ENCODE measurements at regions not wholly inside any gene's neighbourhood (a gene's known extent, or its start where the extent isn't known, plus 50 kb on each side); places are given as distances from the start of the nearest gene placed in this dataset.
A peak's percentile ranks its signal among the peaks of the same experiment; 100 is the strongest.
"Not testable (repeated sequence)": the region's sequence is repeated elsewhere in the genome, so short reads cannot be mapped to it uniquely, and the experiment has no call there.

DNA sequence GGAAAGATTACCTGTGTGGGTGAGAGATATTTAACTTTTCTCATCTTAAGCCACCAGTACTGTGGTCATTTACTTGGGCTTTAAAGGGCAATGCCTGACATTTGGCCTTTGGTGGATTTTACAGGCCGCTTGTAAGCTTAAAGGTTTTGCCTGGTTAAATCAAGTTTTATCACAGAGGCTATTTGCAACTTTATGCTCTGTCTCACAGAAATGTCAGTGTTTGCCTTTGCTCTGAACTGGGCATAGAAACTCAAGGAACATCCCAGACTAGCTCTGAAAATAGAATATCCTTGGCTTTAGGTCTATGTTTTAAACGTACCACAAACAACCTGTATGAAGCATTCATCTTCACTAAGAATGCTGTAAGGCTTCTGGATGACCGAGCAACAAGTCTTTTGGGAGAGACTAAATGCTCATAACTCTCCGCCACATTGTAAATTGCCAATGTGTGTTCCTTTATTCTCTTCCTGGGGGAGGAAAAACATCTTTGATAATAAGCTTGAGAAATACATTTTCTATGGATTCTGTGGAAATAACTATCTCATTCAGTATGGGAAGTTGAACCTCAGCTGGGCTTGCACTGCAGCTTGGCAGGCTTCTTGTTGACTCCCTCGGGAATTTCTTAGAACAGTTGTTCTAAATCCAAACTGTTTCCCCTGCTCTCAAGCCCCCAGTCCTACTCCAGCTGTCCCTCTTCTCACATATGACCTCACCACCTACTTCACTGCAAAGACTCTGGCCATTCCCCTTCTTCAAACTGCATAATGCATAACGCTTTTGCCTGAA lies 105.8 kb upstream of the WDR44 start:
- intact Hi-C loops (cut with DNase I), result no loop called here
- DNase-seq, result peak in 2 of 5 donors; percentile 13 to 17
- WGBS, 3 donors, result 26 to 31% (median 30%) methylated on average over 6 of the region's 6 CpGs
- TF ChIP-seq POLR2A (IDR thresholded peaks at IDR 0.05) (no peak), EP300 (IDR thresholded peaks at IDR 0.05) (no peak)
- TF ChIP-seq, protein P1, sequence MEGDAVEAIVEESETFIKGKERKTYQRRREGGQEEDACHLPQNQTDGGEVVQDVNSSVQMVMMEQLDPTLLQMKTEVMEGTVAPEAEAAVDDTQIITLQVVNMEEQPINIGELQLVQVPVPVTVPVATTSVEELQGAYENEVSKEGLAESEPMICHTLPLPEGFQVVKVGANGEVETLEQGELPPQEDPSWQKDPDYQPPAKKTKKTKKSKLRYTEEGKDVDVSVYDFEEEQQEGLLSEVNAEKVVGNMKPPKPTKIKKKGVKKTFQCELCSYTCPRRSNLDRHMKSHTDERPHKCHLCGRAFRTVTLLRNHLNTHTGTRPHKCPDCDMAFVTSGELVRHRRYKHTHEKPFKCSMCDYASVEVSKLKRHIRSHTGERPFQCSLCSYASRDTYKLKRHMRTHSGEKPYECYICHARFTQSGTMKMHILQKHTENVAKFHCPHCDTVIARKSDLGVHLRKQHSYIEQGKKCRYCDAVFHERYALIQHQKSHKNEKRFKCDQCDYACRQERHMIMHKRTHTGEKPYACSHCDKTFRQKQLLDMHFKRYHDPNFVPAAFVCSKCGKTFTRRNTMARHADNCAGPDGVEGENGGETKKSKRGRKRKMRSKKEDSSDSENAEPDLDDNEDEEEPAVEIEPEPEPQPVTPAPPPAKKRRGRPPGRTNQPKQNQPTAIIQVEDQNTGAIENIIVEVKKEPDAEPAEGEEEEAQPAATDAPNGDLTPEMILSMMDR (IDR thresholded peaks at IDR 0.05), result no peak
- no peaks in the 10 kb centered on the region for H3K36me3 ChIP-seq
- peak overlapping the region in 1 of 2 donors; percentile 49 for H3K27ac ChIP-seq
- no peaks in the 10 kb centered on the region for H3K27me3 ChIP-seq
- no peaks in the 10 kb centered on the region for H3K9me3 ChIP-seq
- no peaks in the 10 kb centered on the region for H3K4me1 ChIP-seq (ENCODE audit: insufficient read depth)
- no peak overlapping the region for H3K4me3 ChIP-seq

DNA sequence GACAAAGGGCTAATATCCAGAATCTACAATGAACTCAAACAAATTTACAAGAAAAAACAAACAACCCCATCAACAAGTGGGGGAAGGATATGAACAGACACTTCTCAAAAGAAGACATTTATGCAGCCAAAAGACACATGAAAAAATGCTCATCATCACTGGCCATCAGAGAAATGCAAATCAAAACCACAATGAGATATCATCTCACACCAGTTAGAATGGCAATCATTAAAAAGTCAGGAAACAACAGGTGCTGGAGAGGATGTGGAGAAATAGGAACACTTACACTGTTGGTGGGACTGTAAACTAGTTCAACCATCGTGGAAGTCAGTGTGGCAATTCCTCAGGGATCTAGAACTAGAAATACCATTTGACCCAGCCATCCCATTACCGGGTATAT lies 98.9 kb upstream of the WDR44 start:
- H3K9me3 ChIP-seq; H3K36me3 ChIP-seq; H3K4me3 ChIP-seq; H3K4me1 ChIP-seq (ENCODE audit: insufficient read depth); DNase-seq; H3K27ac ChIP-seq; H3K27me3 ChIP-seq; intact Hi-C loops (cut with DNase I): not testable (repeated sequence)
- 38 to 83% (median 43%) methylated on average over 2 of the region's 2 CpGs for WGBS, 3 donors

DNA sequence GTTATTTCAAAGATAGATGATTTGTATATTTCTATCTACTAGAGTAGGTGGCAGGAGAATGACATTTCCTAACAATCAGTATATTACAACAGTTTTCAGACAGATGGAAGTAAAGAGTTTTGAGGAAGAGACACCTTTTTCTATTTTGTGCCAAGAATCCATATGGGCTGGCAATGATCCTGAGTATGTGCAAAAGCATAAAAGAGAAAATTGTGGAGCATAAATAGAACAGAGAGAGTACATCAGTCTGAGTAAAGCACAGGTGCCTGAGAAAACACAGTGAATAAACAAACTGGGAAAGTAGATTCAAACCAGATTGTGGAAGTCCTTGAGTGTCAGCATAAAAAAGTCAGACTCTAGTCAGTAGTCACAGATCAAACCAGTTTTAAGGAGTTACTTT lies 96.8 kb upstream of the WDR44 start:
- no peaks in the 10 kb centered on the region for H3K9me3 ChIP-seq
- H3K36me3 ChIP-seq, result no peaks in the 10 kb centered on the region
- intact Hi-C loops (cut with DNase I), result no loop called here
- TF ChIP-seq POLR2A (IDR thresholded peaks at IDR 0.05), result no peak
- TF ChIP-seq, protein P1 (IDR thresholded peaks at IDR 0.05), result no peak
- no peak for TF ChIP-seq EP300 (IDR thresholded peaks at IDR 0.05)
- DNase-seq, result no peak
- no peak overlapping the region for H3K27ac ChIP-seq
- no peak overlapping the region for H3K4me3 ChIP-seq
- H3K4me1 ChIP-seq (ENCODE audit: insufficient read depth), result no peaks in the 10 kb centered on the region
- H3K27me3 ChIP-seq, result no peaks in the 10 kb centered on the region

DNA sequence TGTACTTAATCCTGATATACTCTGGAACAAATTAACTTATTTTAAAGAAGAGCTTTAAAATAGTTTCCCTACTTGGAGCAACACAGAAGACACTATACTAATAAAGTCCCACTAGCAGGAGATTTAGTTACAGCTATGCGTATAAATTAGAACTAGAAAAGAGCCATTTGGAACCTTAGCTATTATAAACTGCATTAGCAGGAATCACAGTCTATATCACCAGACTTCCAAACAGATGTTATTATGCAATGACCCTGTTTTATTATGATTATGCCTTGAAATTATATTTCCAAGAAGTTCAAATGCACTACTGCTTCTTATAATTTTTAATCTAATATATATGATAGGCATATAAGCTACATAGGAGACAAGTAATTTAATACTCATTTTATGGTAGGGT lies 95.5 kb upstream of the WDR44 start:
- H3K27me3 ChIP-seq, result no peaks in the 10 kb centered on the region
- TF ChIP-seq EP300 (IDR thresholded peaks at IDR 0.05) (no peak), POLR2A (IDR thresholded peaks at IDR 0.05) (no peak)
- TF ChIP-seq, protein P1 (IDR thresholded peaks at IDR 0.05), result no peak
- WGBS, 3 donors, result 87 to 92% (median 88%) methylated on average over 1 of the region's 1 CpG
- no peak for DNase-seq
- no peaks in the 10 kb centered on the region for H3K4me1 ChIP-seq (ENCODE audit: insufficient read depth)
- H3K36me3 ChIP-seq, result no peaks in the 10 kb centered on the region
- H3K27ac ChIP-seq, result no peak overlapping the region
- intact Hi-C loops (cut with DNase I), result no loop called here
- no peak overlapping the region for H3K4me3 ChIP-seq
- H3K9me3 ChIP-seq, result no peaks in the 10 kb centered on the region

DNA sequence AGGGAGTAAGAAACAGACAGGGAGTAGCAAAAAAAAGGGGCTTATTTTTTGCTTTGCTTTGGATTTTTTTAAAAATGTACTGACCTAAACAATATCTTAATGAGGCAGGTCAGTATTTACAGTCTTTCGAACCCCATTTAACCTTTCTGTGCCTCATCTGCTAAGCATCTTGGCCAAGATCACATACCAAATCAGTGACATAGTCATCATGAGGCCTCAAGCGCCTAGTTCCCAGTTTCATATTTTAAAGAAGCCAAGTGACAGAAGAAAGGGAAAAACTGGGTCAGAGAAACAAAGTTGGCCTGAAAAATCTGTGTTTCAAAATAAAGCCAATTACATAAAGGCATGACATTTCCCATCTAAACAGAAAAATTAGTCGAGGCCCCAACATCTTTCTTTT lies 94.6 kb upstream of the WDR44 start:
- WGBS, 3 donors, result 30 to 35% (median 32%) methylated on average over 3 of the region's 3 CpGs
- intact Hi-C loops (cut with DNase I), result no loop called here

More for the DNA sequence above, 94.6 kb upstream of the WDR44 start:
- H3K27ac ChIP-seq, result peak overlapping the region in 1 of 2 donors; percentile 8
- no peak for DNase-seq
- H3K9me3 ChIP-seq, result no peaks in the 10 kb centered on the region
- H3K27me3 ChIP-seq, result no peaks in the 10 kb centered on the region
- TF ChIP-seq, protein P1 (IDR thresholded peaks at IDR 0.05), result no peak
- no peaks in the 10 kb centered on the region for H3K4me1 ChIP-seq (ENCODE audit: insufficient read depth)
- H3K36me3 ChIP-seq, result no peaks in the 10 kb centered on the region
- H3K4me3 ChIP-seq, result no peak overlapping the region

Data from ovary (tissue), 7 donors.